Loucy (cell line): ENCODE measurements at regions not wholly inside any gene's neighbourhood (a gene's known extent, or its start where the extent isn't known, plus 50 kb on each side); places are given as distances from the start of the nearest gene placed in this dataset.

Experiments used
- EZH2phosphoT487 ChIP-seq: fragments of 200-600 bp; IDR thresholded peaks from 2 replicates; pipeline ENCODE4 v1.6.1; 2018; ENCODE audit warnings: antibody characterized with exemption, mild to moderate bottlenecking, moderate library complexity, borderline replicate concordance
- TF ChIP-seq, protein P1 (sequence below): fragments of 200-600 bp; sonication (generic); conservative IDR thresholded peaks from 2 replicates; pipeline ENCODE4 v1.5.1; 2014; ENCODE audit warnings: mild to moderate bottlenecking, antibody characterized with exemption, low read length

DNA sequence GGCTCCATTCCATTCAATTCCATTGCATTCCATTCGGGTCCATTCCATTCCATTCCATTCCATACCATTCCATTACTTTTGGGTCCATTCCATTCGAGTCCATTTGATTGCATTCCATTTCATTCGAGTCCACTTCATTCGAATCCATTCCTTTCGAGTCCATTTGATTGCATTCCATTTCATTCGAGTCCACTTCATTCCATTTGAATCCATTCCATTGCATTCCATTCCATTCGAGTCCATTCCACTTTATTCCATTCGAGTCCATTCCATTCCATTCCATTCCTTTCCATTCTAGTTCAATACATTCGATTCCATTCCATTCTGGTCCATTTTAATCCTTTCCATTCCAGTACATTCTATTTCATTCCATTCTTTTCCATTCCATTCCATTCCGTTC is 334.0 kb downstream of the ZNF33B start:
- TF ChIP-seq, protein P1, sequence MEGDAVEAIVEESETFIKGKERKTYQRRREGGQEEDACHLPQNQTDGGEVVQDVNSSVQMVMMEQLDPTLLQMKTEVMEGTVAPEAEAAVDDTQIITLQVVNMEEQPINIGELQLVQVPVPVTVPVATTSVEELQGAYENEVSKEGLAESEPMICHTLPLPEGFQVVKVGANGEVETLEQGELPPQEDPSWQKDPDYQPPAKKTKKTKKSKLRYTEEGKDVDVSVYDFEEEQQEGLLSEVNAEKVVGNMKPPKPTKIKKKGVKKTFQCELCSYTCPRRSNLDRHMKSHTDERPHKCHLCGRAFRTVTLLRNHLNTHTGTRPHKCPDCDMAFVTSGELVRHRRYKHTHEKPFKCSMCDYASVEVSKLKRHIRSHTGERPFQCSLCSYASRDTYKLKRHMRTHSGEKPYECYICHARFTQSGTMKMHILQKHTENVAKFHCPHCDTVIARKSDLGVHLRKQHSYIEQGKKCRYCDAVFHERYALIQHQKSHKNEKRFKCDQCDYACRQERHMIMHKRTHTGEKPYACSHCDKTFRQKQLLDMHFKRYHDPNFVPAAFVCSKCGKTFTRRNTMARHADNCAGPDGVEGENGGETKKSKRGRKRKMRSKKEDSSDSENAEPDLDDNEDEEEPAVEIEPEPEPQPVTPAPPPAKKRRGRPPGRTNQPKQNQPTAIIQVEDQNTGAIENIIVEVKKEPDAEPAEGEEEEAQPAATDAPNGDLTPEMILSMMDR: no peak
- TF ChIP-seq EZH2phosphoT487: no peak
